SK-N-SH treated with all-trans-retinoic acid at 6 μM for 48 hours (cell line): ENCODE measurements at regions not wholly inside any gene's neighbourhood (a gene's known extent, or its start where the extent isn't known, plus 50 kb on each side); places are given as distances from the start of the nearest gene placed in this dataset.
A peak's percentile ranks its signal among the peaks of the same experiment; 100 is the strongest.

Experiments
- ATAC-seq: fragments of 200-7000 bp; cut with Tn5 transposase; 3 replicates; pipeline ENCODE4 v1.9.1; 2020; ENCODE audit warnings: mild to moderate bottlenecking, moderate library complexity
- ARNTL ChIP-seq: fragments of 450-650 bp; formaldehyde crosslinking; IDR thresholded peaks from 2 replicates; pipeline ENCODE4 v1.5.0; 2020; ENCODE audit warnings: low read depth, mild to moderate bottlenecking, moderate library complexity, borderline replicate concordance
- BACH2 ChIP-seq: fragments of 250-450 bp; sonication (Bioruptor Pico); IDR thresholded peaks from 2 replicates; pipeline ENCODE4 v1.9.0; 2021; ENCODE audit warnings: mild to moderate bottlenecking, borderline replicate concordance
- CSDC2 ChIP-seq: fragments of 250-450 bp; sonication (Bioruptor Pico); IDR thresholded peaks from 2 replicates; pipeline ENCODE4 v1.5.0; 2020; ENCODE audit warnings: mild to moderate bottlenecking, moderate library complexity
- ESRRG ChIP-seq: fragments of 250-450 bp; sonication (Bioruptor Pico); IDR thresholded peaks from 2 replicates; pipeline ENCODE4 v1.6.1; 2021; ENCODE audit warnings: mild to moderate bottlenecking
- GLIS3 ChIP-seq: fragments of 250-450 bp; sonication (Bioruptor Pico); IDR thresholded peaks from 2 replicates; pipeline ENCODE4 v1.5.0; 2020; ENCODE audit warnings: mild to moderate bottlenecking, moderate library complexity
- ISL1 ChIP-seq: fragments of 250-450 bp; sonication (Bioruptor Pico); IDR thresholded peaks from 2 replicates; pipeline ENCODE4 v2.1.2; 2022; ENCODE audit warnings: mild to moderate bottlenecking, moderate library complexity
- OSR1 ChIP-seq: fragments of 250-450 bp; sonication (Bioruptor Pico); IDR thresholded peaks from 2 replicates; pipeline ENCODE4 v1.8.0; 2022; ENCODE audit warnings: moderate library complexity, mild to moderate bottlenecking, inconsistent platforms
- PATZ1 ChIP-seq: fragments of 250-450 bp; sonication (Bioruptor Pico); IDR thresholded peaks from 2 replicates; pipeline ENCODE4 v1.8.0; 2020; ENCODE audit warnings: mild to moderate bottlenecking, moderate library complexity, borderline replicate concordance
- PPARA ChIP-seq: fragments of 250-450 bp; sonication (Bioruptor Pico); IDR thresholded peaks from 2 replicates; pipeline ENCODE4 v1.5.0; 2020; ENCODE audit warnings: mild to moderate bottlenecking, borderline replicate concordance
- RARB ChIP-seq: fragments of 250-450 bp; sonication (Bioruptor Pico); IDR thresholded peaks from 2 replicates; pipeline ENCODE4 v1.8.0; 2021; ENCODE audit warnings: mild to moderate bottlenecking, moderate library complexity
- TCF4 ChIP-seq: fragments of 250-450 bp; sonication (Bioruptor Pico); IDR thresholded peaks from 2 replicates; pipeline ENCODE4 v1.8.0; 2021; ENCODE audit warnings: mild to moderate bottlenecking, moderate library complexity, borderline replicate concordance
- TOX ChIP-seq: fragments of 250-450 bp; sonication (Bioruptor Pico); IDR thresholded peaks from 2 replicates; pipeline ENCODE4 v1.8.0; 2021; ENCODE audit warnings: mild to moderate bottlenecking, moderate library complexity, borderline replicate concordance
- TSHZ2 ChIP-seq: fragments of 250-450 bp; sonication (Bioruptor Pico); IDR thresholded peaks from 2 replicates; pipeline ENCODE4 v1.5.0; 2020; ENCODE audit warnings: mild to moderate bottlenecking, moderate library complexity
- ZC3H10 ChIP-seq: fragments of 250-450 bp; sonication (Bioruptor Pico); IDR thresholded peaks from 2 replicates; pipeline ENCODE4 v1.5.1; 2021; ENCODE audit warnings: mild to moderate bottlenecking, moderate library complexity
- ZFP3 ChIP-seq: fragments of 250-450 bp; sonication (Bioruptor Pico); IDR thresholded peaks from 2 replicates; pipeline ENCODE4 v1.5.0; 2020; ENCODE audit warnings: mild to moderate bottlenecking, moderate library complexity
- ZFP30 ChIP-seq: fragments of 450-650 bp; formaldehyde crosslinking; IDR thresholded peaks from 2 replicates; pipeline ENCODE4 v1.5.0; 2022; ENCODE audit warnings: mild to moderate bottlenecking, moderate library complexity
- ZNF565 ChIP-seq: fragments of 450-650 bp; formaldehyde crosslinking; conservative IDR thresholded peaks from 2 replicates; pipeline ENCODE4 v1.5.0; 2020; ENCODE audit warnings: low read depth, mild to moderate bottlenecking, moderate library complexity
- ZNF8 ChIP-seq: fragments of 450-650 bp; formaldehyde crosslinking; IDR thresholded peaks from 2 replicates; pipeline ENCODE4 v1.5.0; 2020; ENCODE audit warnings: mild to moderate bottlenecking, moderate library complexity
- TF ChIP-seq, protein P1 (sequence below): fragments of 250-450 bp; sonication (Bioruptor Pico); IDR thresholded peaks from 2 replicates; pipeline ENCODE4 v1.5.1; 2021; ENCODE audit warnings: mild to moderate bottlenecking, moderate library complexity
- TF ChIP-seq, protein P2 (sequence below): fragments of 250-450 bp; sonication (Bioruptor Pico); IDR thresholded peaks from 2 replicates; pipeline ENCODE4 v1.5.1; 2020; ENCODE audit warnings: low read depth, mild to moderate bottlenecking, moderate library complexity

DNA sequence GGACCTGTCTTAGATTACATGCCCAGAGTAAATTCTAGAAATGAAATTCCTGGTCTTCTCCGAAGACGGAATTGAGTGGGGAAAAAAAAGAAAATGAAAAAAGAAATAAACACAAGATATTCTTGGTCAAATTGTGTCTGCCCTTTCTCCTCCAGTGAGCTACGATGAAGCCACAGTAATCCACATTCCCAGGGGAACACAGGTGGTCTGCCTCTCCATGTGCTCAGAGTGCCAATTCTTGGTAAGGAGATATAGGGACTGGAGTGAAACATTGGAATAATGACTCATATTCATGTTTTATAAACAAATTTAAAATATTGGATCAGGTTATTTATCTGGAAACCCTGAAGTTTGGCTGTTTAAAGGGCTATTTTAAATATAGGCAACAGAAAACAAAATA lies 54.2 kb upstream of the MGST2 start:
- ATAC-seq = no peak
- TF ChIP-seq, protein P1, sequence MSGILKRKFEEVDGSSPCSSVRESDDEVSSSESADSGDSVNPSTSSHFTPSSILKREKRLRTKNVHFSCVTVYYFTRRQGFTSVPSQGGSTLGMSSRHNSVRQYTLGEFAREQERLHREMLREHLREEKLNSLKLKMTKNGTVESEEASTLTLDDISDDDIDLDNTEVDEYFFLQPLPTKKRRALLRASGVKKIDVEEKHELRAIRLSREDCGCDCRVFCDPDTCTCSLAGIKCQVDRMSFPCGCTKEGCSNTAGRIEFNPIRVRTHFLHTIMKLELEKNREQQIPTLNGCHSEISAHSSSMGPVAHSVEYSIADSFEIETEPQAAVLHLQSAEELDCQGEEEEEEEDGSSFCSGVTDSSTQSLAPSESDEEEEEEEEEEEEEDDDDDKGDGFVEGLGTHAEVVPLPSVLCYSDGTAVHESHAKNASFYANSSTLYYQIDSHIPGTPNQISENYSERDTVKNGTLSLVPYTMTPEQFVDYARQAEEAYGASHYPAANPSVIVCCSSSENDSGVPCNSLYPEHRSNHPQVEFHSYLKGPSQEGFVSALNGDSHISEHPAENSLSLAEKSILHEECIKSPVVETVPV = no peak
- no peak for TF ChIP-seq TSHZ2
- no peak for TF ChIP-seq CSDC2 (CRISPR knock-in tag)
- TF ChIP-seq BACH2 = no peak
- TF ChIP-seq, protein P2, sequence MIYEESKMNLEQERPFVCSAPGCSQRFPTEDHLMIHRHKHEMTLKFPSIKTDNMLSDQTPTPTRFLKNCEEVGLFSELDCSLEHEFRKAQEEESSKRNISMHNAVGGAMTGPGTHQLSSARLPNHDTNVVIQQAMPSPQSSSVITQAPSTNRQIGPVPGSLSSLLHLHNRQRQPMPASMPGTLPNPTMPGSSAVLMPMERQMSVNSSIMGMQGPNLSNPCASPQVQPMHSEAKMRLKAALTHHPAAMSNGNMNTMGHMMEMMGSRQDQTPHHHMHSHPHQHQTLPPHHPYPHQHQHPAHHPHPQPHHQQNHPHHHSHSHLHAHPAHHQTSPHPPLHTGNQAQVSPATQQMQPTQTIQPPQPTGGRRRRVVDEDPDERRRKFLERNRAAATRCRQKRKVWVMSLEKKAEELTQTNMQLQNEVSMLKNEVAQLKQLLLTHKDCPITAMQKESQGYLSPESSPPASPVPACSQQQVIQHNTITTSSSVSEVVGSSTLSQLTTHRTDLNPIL (CRISPR knock-in tag) = no peak
- TF ChIP-seq TOX = no peak
- TF ChIP-seq OSR1 (CRISPR knock-in tag) = no peak
- no peak for TF ChIP-seq ESRRG (CRISPR knock-in tag)
- TF ChIP-seq RARB (CRISPR knock-in tag) = no peak
- no peak for TF ChIP-seq ARNTL
- no peak for TF ChIP-seq ZC3H10 (CRISPR knock-in tag)
- no peak for TF ChIP-seq PPARA (CRISPR knock-in tag)
- no peak for TF ChIP-seq ZNF8 (CRISPR knock-in tag)
- no peak for TF ChIP-seq PATZ1
- TF ChIP-seq ZFP30 (CRISPR knock-in tag) = no peak
- no peak for TF ChIP-seq TCF4 (CRISPR knock-in tag)
- TF ChIP-seq ZFP3 (CRISPR knock-in tag) = no peak
- TF ChIP-seq ZNF565 (CRISPR knock-in tag) = no peak
- no peak for TF ChIP-seq GLIS3

DNA sequence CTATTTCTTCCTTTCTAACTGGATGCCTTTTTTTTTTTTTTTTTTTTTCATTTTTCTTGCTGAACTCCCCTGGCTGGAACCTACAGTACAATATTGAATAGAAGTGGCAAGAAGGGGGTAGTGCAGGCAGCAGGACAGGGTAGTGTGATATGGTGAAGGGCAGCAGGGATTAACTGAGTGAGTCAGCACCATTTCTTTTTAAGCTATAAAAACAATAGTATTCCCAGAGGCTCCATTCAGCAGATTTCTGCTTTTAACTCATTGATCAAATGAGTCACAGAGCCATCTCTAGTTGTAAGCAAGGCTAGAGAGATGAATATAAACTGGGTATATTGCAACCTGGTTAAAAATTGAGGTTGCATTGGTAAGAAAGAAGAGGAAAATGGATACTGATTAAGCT lies 53.6 kb upstream of the SETD7 start:
- ATAC-seq = peak; percentile 58; the same call in 2 of the 3 replicates
- TF ChIP-seq RARB (CRISPR knock-in tag) (no peak), TOX (no peak), PATZ1 (no peak)

GRCh38 chr4:139607502-139608060 lies 51.6 kb upstream of the SETD7 start:
- peak; percentile 35; the same call in 1 of the 2 replicates for TF ChIP-seq ISL1 (CRISPR knock-in tag)
- TF ChIP-seq, protein P1 = no peak
- ATAC-seq = no peak
